Fibroblast of peridontal ligament (primary cell): ENCODE measurements at regions not wholly inside any gene's neighbourhood (a gene's known extent, or its start where the extent isn't known, plus 50 kb on each side); places are given as distances from the start of the nearest gene placed in this dataset.

ENCODE experiments used
- DNase-seq: peaks from one replicate; pipeline ENCODE4 v3.0.0-alpha.2; 2010; ENCODE audit errors: extremely low read depth

GRCh38 chr4:165720411-165721082 is 152.5 kb upstream of the TLL1 start:
- DNase-seq, result no peak

GRCh38 chr4:165721815-165722214 is 151.2 kb upstream of the TLL1 start:
- no peak for DNase-seq

DNA sequence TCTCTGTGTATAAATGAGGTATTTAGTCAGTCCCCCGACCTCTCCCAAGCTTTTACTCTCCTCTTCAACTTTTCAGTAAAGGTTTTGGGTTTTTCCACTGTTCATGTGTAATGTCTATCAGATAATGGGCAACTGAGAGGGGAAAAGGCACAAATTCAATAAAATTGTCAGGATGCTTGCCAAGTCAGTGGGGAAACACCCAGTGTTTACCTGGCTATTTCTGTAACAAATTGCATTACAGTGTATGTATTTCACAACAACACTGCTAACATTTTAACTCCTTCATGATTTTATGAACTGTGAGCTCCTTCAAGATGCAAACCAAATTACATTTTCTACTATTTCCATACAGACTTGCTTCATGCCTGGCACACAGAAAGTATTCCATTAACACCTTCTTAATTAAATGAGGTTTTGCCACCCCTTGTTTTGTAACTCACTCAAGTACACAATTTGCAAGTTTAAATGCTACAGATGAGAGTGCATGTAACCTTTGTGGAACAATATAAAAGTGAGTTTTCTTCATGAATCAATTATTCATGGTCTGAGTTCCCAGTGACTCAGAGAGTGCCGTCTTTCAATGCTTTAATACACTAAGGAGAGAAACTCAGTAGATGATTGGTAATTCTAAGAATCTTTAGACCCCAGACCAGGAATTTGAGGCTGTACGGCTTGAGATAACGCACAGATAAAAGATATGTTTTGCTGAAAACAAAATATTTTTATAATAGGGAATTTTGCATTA is 149.8 kb upstream of the TLL1 start:
- DNase-seq, result no peak

GRCh38 chr4:165724786-165725185 is 148.3 kb upstream of the TLL1 start:
- DNase-seq, result no peak

GRCh38 chr4:165725352-165725751 is 147.7 kb upstream of the TLL1 start:
- DNase-seq, result no peak

GRCh38 chr4:165726831-165727230 is 146.2 kb upstream of the TLL1 start:
- no peak for DNase-seq

DNA sequence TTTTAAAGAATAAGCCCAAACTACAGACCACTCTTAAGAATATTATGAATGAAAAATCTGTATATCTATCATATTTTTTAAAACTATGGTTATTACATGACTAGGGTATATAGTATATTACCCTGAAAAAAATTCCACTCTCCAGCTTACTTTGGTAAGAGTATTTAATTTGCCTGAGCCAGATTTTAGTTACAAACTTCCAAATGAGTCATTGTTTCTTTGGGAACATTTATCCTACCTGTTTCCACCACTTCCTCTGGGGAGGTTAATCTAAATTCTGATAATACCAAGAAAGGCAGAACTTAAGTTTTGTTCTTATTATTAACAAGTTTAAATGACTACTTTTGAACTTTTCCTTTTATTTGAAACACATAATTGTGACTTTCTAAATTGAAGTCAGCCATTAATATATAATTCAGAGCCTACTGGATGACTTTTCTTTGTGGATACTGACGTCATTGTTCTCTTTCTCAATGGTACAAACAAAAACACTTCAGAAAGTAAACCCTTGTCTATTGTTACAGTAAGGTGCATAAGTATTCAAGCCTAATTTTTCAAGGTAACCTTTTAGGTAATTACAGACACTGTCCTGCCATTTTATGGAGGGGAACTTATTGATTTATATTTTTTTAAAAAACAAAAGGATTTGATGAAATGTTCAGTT is 135.6 kb upstream of the TLL1 start:
- no peak for DNase-seq

GRCh38 chr4:165738571-165738970 is 134.5 kb upstream of the TLL1 start:
- DNase-seq, result no peak

DNA sequence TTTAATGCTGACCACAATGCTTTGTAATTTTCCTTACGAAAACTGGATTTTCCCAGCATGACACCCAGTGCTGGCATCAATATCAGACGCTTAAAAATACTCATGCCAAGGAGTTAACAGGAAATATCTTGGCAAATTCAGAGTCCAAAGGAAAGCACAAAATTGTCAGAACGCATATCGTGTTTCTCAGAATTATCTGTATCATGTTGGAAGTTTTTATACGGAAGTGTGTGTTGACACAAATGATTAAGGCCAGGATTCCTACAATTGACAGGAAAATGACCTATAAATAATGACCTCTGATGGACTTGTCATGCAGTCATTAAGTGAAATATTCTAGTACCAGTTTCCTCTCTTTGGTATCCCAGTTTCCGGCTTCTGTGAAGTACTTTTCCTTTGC is 132.1 kb upstream of the TLL1 start:
- DNase-seq, result no peak

DNA sequence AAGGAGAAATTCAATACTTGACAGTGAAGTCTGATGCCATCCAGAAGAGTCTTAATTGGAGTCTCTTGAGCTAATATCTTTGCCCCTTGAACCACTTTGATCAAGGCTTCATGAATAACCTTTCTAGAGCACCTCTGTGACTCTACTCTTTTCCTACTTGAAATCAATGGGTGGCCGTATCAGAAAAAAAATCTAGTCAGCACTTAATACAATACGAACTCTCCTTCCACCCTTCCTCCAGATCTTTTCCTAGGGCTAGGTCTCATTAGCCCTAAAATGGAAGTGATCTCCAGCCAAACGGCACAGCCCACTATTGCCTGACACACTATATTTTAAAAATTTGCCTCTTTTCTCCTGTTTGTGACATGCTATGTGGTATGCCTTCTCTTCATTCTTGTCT is 129.6 kb upstream of the TLL1 start:
- DNase-seq, result no peak

GRCh38 chr4:165744370-165744769 is 128.7 kb upstream of the TLL1 start:
- no peak for DNase-seq

DNA sequence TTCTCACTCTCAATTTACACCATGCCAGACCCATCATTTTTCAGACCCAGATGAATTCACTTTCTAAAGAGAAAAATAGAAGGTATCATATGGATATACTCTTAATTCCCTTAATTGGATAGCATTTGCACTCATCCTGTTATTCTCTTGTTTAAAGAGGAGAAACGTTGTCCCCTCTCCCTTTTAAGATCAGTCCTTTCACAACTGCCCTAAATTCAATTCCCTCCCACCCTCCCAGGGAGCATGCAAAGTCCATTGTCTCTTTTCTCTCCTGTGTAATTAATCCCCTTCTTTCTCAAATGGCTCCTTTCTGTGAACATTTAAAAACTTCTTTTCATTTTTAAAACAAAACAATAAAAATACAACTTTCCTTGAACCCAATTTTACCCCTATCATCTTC is 124.7 kb upstream of the TLL1 start:
- no peak for DNase-seq

GRCh38 chr4:165751882-165752281 is 121.2 kb upstream of the TLL1 start:
- DNase-seq, result no peak

DNA sequence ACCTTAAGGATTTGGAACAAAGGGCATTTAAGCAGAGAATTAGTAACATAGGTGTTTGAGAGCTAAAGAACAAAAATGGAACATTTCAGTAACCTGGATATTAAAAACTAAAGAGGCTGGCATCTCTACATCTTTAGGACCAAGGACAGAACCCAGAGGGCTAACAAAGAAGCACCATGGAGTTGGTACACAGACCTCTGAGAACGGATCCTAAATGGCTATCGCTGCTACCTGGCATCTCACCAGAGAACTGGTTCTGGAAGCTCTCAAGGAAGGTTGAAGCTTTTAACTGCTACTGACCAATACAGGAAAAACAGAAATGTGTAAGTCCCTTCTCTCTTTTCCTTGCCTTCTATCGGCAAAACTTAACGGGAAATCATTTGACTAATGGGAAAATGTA is 118.4 kb upstream of the TLL1 start:
- no peak for DNase-seq

GRCh38 chr4:165756836-165757235 is 116.2 kb upstream of the TLL1 start:
- no peak for DNase-seq

- DNase-seq, result no peak
Observed at GRCh38 chr4:165757451-165757850, 115.6 kb upstream of the TLL1 start.

DNA sequence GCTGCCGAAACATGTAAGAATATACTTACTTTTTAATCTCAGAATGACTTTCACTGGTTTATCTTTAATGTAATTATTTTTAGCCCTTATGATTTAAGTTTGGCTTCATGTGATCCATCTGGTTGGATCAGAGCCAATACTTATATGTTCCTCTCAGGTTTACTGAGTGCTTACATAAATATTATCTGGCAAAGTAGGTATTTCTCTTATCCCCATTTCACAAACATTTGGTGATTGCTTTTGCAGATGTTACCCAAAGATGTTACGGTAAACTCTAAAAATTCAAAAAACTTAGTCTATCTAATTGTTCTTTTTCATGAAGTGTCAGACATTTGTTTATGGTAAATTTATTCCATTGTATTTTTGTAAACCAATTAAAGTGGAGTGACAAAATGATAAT is 115.0 kb upstream of the TLL1 start:
- no peak for DNase-seq

DNA sequence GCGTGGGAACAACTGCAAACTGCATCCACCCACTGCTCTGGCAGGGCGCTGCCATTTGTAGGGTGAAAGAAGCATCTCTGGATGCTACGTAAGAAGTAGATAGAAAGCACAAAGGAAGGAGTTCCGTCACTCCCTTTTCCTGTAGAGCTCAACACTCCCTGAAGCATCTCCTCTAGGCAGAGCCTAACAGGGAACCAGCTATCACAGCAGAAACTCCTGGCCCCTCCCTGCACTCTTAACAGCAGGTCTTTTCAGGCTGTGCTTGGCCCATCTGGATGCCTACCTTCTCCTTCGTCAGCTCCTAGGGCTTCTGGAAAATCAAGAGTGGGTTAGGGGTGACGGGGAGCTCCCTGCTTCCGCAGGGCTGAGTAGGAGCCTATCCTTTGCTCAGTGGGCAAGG is 112.9 kb upstream of the TLL1 start:
- DNase-seq, result no peak

DNA sequence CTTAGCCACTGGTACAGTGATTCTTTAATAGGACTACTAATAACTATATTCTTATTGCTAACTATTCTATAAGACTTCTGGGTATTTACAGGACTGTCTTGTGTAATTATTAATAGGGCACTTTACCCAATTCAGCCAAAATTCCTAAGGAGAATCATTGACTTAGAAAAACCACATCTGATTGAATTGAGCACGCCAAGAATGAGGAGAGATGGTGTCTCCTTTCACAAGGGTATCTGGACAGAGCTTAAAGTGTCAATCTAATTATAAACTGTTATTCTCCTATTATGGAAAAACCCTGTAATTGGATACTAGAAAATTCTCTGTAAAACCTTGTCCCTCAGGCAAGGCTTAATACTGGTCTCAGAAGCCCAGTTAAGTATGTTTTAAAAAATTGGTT is 111.1 kb upstream of the TLL1 start:
- DNase-seq, result no peak

GRCh38 chr4:165763640-165764039 is 109.4 kb upstream of the TLL1 start:
- no peak for DNase-seq

- no peak for DNase-seq
Observed at GRCh38 chr4:165765053-165765452, 108.0 kb upstream of the TLL1 start.

DNA sequence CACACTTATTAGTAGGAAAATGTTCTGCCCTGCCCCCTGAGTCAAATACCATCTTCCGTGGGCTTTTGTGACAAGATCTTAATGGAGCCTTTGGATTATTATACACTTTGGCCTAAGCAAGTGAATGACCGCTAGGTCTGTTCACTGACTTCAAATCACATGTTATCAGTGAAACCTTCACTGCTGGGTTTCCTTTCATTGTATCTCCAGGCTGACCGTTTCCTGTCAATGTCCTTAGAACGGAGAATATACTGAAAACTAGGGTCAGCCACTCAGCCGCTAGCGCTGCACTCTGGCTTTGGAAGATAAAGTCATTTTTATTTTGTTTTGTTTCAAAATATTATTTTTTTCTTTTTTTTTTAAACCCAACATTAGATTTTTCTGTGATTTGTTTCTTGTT is 107.0 kb upstream of the TLL1 start:
- no peak for DNase-seq

DNA sequence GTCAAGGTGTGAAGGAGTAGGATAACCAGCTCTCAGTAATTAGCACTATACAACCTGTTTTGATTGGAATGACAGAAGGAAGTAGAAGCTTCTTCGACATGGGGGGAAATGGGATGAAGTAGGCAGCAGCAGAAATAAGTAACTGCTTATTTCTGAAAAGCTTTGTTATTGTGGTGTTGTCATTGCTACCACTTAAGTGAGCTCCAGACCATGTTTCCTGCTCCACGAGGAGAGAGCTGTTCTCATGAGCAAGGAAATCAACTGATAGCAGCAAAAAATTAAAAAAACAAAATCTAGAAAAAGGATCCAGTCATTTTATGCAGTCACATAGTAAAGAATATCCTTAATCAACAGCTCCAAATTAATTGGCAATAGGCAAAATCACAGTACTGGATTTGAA is 106.1 kb upstream of the TLL1 start:
- DNase-seq, result no peak
